ENCODE measurements at regions not wholly inside any gene's neighbourhood (a gene's known extent, or its start where the extent isn't known, plus 50 kb on each side); places are given as distances from the start of the nearest gene placed in this dataset.

GRCh38 chr5:116358015-116358523, 216.6 kb downstream of the SEMA6A start:
- Histone ChIP-seq H3K27ac (ENCODE audit: low read depth in 1 of 2, low read length in 2 of 2) (no peak overlapping the region), H3K9me3 (ENCODE audit: control insufficient read depth, low read length) (no peaks in the 10 kb centered on the region), H3K36me3 (ENCODE audit: control insufficient read depth in 1 of 2, insufficient read depth in 2 of 2, low read length in 1 of 2) (no peaks in the 10 kb centered on the region), H3K27me3 (ENCODE audit: control insufficient read depth in 1 of 2, insufficient read depth in 2 of 2, low read length in 1 of 2) (no peaks in the 10 kb centered on the region), H3K4me3 (ENCODE audit: low read length in 2 of 2) (no peak overlapping the region), H3K4me1 (ENCODE audit: control insufficient read depth in 1 of 2, insufficient read depth in 2 of 2, low read length in 2 of 2) (no peaks in the 10 kb centered on the region)
- DNase-seq (no peak), ATAC-seq (ENCODE audit: low FRiP score) (no peak)
- intact Hi-C loops (cut with DNase I) = no loop called here

- H3K4me3 ChIP-seq (ENCODE audit: low read length in 2 of 2) = no peak overlapping the region
- H3K9me3 ChIP-seq (ENCODE audit: control insufficient read depth, low read length) = no peaks in the 10 kb centered on the region
- DNase-seq (no peak), ATAC-seq (ENCODE audit: low FRiP score) (no peak)
- H3K36me3 ChIP-seq (ENCODE audit: control insufficient read depth in 1 of 2, insufficient read depth in 2 of 2, low read length in 1 of 2) = no peaks in the 10 kb centered on the region
- no peaks in the 10 kb centered on the region for H3K4me1 ChIP-seq (ENCODE audit: control insufficient read depth in 1 of 2, insufficient read depth in 2 of 2, low read length in 2 of 2)
- WGBS, 2 donors = 94 to 95% methylated on average over 6 of the region's 6 CpGs
- no peak overlapping the region for H3K27ac ChIP-seq (ENCODE audit: low read depth in 1 of 2, low read length in 2 of 2)
- H3K27me3 ChIP-seq (ENCODE audit: control insufficient read depth in 1 of 2, insufficient read depth in 2 of 2, low read length in 1 of 2) = no peaks in the 10 kb centered on the region
- intact Hi-C loops (cut with DNase I) = no loop called here
Observed at GRCh38 chr5:116355819-116356601, 218.6 kb downstream of the SEMA6A start.

- Histone ChIP-seq H3K9me3 (ENCODE audit: control insufficient read depth, low read length) (no peaks in the 10 kb centered on the region), H3K27me3 (ENCODE audit: control insufficient read depth in 1 of 2, insufficient read depth in 2 of 2, low read length in 1 of 2) (no peaks in the 10 kb centered on the region), H3K4me1 (ENCODE audit: control insufficient read depth in 1 of 2, insufficient read depth in 2 of 2, low read length in 2 of 2) (no peaks in the 10 kb centered on the region), H3K27ac (ENCODE audit: low read depth in 1 of 2, low read length in 2 of 2) (no peak overlapping the region), H3K36me3 (ENCODE audit: control insufficient read depth in 1 of 2, insufficient read depth in 2 of 2, low read length in 1 of 2) (no peaks in the 10 kb centered on the region), H3K4me3 (ENCODE audit: low read length in 2 of 2) (no peak overlapping the region)
- intact Hi-C loops (cut with DNase I) = no loop called here
- DNase-seq = no peak
- ATAC-seq (ENCODE audit: low FRiP score) = no peak
Observed at GRCh38 chr5:116354699-116355098, 219.9 kb downstream of the SEMA6A start.

GRCh38 chr5:116347657-116348056, 227.0 kb downstream of the SEMA6A start:
- Histone ChIP-seq H3K27me3 (ENCODE audit: control insufficient read depth in 1 of 2, insufficient read depth in 2 of 2, low read length in 1 of 2) (no peaks in the 10 kb centered on the region), H3K4me1 (ENCODE audit: control insufficient read depth in 1 of 2, insufficient read depth in 2 of 2, low read length in 2 of 2) (no peaks in the 10 kb centered on the region), H3K9me3 (ENCODE audit: control insufficient read depth, low read length) (peaks cover 3% of the 10 kb centered on the region), H3K36me3 (ENCODE audit: control insufficient read depth in 1 of 2, insufficient read depth in 2 of 2, low read length in 1 of 2) (no peaks in the 10 kb centered on the region), H3K4me3 (ENCODE audit: low read length in 2 of 2) (no peak overlapping the region), H3K27ac (ENCODE audit: low read depth in 1 of 2, low read length in 2 of 2) (no peak overlapping the region)
- intact Hi-C loops (cut with DNase I) = no loop called here
- no peak for ATAC-seq (ENCODE audit: low FRiP score)
- DNase-seq = no peak
- 99 to 100% methylated on average over 1 of the region's 1 CpG for WGBS, 2 donors

GRCh38 chr5:116343961-116344360, 230.7 kb downstream of the SEMA6A start:
- Histone ChIP-seq H3K4me1 (ENCODE audit: control insufficient read depth in 1 of 2, insufficient read depth in 2 of 2, low read length in 2 of 2) (no peaks in the 10 kb centered on the region), H3K27me3 (ENCODE audit: control insufficient read depth in 1 of 2, insufficient read depth in 2 of 2, low read length in 1 of 2) (no peaks in the 10 kb centered on the region), H3K27ac (ENCODE audit: low read depth in 1 of 2, low read length in 2 of 2) (no peak overlapping the region), H3K4me3 (ENCODE audit: low read length in 2 of 2) (no peak overlapping the region), H3K36me3 (ENCODE audit: control insufficient read depth in 1 of 2, insufficient read depth in 2 of 2, low read length in 1 of 2) (no peaks in the 10 kb centered on the region), H3K9me3 (ENCODE audit: control insufficient read depth, low read length) (peaks cover 3% of the 10 kb centered on the region)
- DNase-seq = no peak
- intact Hi-C loops (cut with DNase I) = no loop called here
- ATAC-seq (ENCODE audit: low FRiP score) = no peak
- 58 to 60% methylated on average over 4 of the region's 4 CpGs for WGBS, 2 donors

Data from aorta (tissue), 5 donors.